Suprapubic skin (tissue), 4 donors: ENCODE measurements at regions not wholly inside any gene's neighbourhood (a gene's known extent, or its start where the extent isn't known, plus 50 kb on each side); places are given as distances from the start of the nearest gene placed in this dataset.

Experiments used
- DNase-seq, 2 donors: peaks; one replicate each; pipeline ENCODE4 v3.0.0-alpha.2; 2019; ENCODE audit warnings: low spot score in 2 of 2
- H3K27ac ChIP-seq: fragments of 200-600 bp; sonication (generic); one replicate; pipeline ENCODE4 v1.5.1; 2019
- H3K27me3 ChIP-seq: fragments of 200-600 bp; sonication (generic); one replicate; pipeline ENCODE4 v1.5.1; 2019
- H3K36me3 ChIP-seq: fragments of 200-600 bp; sonication (generic); one replicate; pipeline ENCODE4 v1.5.1; 2019
- H3K4me1 ChIP-seq: fragments of 200-600 bp; sonication (generic); one replicate; pipeline ENCODE4 v1.5.1; 2019
- H3K4me3 ChIP-seq: fragments of 200-600 bp; sonication (generic); one replicate; pipeline ENCODE4 v1.5.1; 2019; ENCODE audit warnings: mild to moderate bottlenecking
- H3K9me3 ChIP-seq: fragments of 200-600 bp; sonication (generic); one replicate; pipeline ENCODE4 v1.5.1; 2019
- CTCF ChIP-seq, 2 donors: fragments of 200-600 bp in 1 of 2; fragments of 450-650 bp in 1 of 2; sonication (generic) in 1 of 2; IDR thresholded peaks; one replicate each; pipeline ENCODE4 v1.5.1; 2016 to 2019; ENCODE audit warnings: antibody characterized with exemption in 2 of 2, mild to moderate bottlenecking in 1 of 2, moderate library complexity in 1 of 2
- EP300 ChIP-seq: sonication (generic); formaldehyde crosslinking; IDR thresholded peaks from one replicate; pipeline ENCODE4 v1.6.1; 2017; ENCODE audit warnings: antibody characterized with exemption
- POLR2A ChIP-seq, 2 donors: fragments of 450-650 bp; IDR thresholded peaks; one replicate each; pipeline ENCODE4 v1.6.1; 2017; ENCODE audit warnings: antibody characterized with exemption in 2 of 2, mild to moderate bottlenecking in 2 of 2, moderate library complexity in 2 of 2
- POLR2AphosphoS5 ChIP-seq, 3 donors: sonication (generic); formaldehyde crosslinking; IDR thresholded peaks; one replicate each; pipeline ENCODE4 v1.6.1; 2017; ENCODE audit warnings: antibody characterized with exemption in 3 of 3
- WGBS: methylation state at CpG from one replicate; pipeline ENCODE4 v1.1.5; 2018; 5-methylcytosine and 5-hydroxymethylcytosine counted together

- Histone ChIP-seq H3K27ac (no peak overlapping the region), H3K4me3 (no peak overlapping the region), H3K36me3 (no peaks in the 10 kb centered on the region), H3K27me3 (no peaks in the 10 kb centered on the region), H3K9me3 (no peaks in the 10 kb centered on the region), H3K4me1 (no peaks in the 10 kb centered on the region)
- peak in 1 of 2 donors; percentile 56 for DNase-seq
- WGBS = 93% methylated on average over 5 of the region's 5 CpGs
- TF ChIP-seq POLR2A (IDR thresholded peaks at IDR 0.05) (no peak), EP300 (no peak), POLR2AphosphoS5 (IDR thresholded peaks at IDR 0.05) (no peak), CTCF (IDR thresholded peaks at IDR 0.05) (no peak)
Observed at GRCh38 chr5:2898661-2899060, 147.2 kb upstream of the IRX2 start.

- no peaks in the 10 kb centered on the region for H3K9me3 ChIP-seq
- H3K27ac ChIP-seq = no peak overlapping the region
- H3K36me3 ChIP-seq = no peaks in the 10 kb centered on the region
- H3K4me1 ChIP-seq = no peaks in the 10 kb centered on the region
- no peak overlapping the region for H3K4me3 ChIP-seq
- no peak for TF ChIP-seq POLR2A (IDR thresholded peaks at IDR 0.05)
- no peak for TF ChIP-seq CTCF (IDR thresholded peaks at IDR 0.05)
- TF ChIP-seq POLR2AphosphoS5 (IDR thresholded peaks at IDR 0.05) = no peak
- TF ChIP-seq EP300 = no peak
- peak in 1 of 2 donors; percentile 71 for DNase-seq
- WGBS = 82% methylated on average over 15 of the region's 17 CpGs
- no peaks in the 10 kb centered on the region for H3K27me3 ChIP-seq
Observed at GRCh38 chr5:2897276-2897961, 145.9 kb upstream of the IRX2 start.

DNA sequence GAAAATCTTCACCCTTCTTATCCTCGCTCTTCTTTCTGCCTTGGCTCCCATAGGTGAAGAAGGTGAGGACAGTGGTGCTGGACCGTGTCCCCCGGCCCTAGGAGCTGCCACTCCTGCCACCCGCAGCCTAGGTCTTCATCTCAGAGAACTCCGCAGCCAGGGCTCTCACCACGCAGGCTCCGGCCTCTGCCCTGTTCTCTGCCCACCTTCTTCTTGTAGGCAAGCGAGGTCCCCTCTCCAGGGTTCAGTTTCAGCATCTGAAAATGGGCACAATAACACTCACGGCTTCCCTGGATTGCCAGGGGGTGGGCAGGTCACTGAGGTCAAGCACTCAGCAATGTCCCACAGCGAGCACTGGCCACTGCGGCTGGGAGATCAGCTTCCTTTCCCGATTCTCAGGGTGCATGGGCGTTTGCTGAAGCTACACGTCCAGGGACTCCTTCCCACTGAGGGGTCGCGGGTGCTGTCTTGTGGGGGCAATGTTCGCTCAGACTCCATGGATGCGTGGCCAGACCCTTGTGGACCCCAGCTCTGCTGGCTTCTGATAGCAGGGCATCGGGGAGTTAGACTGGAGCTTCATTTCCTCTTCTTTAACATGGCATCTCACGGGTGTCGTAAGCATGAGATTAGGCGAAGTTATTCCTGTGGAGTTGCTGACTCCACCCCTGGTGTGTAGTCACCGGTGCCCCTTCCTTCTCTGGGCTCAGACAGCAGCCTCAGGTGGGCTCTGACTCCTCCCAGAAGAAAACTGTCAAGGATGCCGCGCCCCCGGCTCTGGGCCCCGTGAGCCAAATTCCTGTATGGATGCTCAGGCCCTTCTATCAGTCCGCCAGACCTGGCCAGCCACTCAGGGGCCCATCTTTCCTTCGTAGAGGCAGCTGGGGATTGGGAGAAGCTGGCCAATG, 145.1 kb upstream of the IRX2 start:
- Histone ChIP-seq H3K4me1 (no peaks in the 10 kb centered on the region), H3K9me3 (no peaks in the 10 kb centered on the region), H3K4me3 (no peak overlapping the region), H3K27ac (no peak overlapping the region), H3K27me3 (no peaks in the 10 kb centered on the region), H3K36me3 (no peaks in the 10 kb centered on the region)
- TF ChIP-seq POLR2A (IDR thresholded peaks at IDR 0.05) (no peak), EP300 (no peak), CTCF (IDR thresholded peaks at IDR 0.05) (no peak), POLR2AphosphoS5 (IDR thresholded peaks at IDR 0.05) (no peak)
- DNase-seq = peak in 1 of 2 donors; percentile 76
- 85% methylated on average over 21 of the region's 29 CpGs for WGBS

- Histone ChIP-seq H3K4me3 (no peak overlapping the region), H3K4me1 (no peaks in the 10 kb centered on the region), H3K36me3 (no peaks in the 10 kb centered on the region), H3K9me3 (no peaks in the 10 kb centered on the region), H3K27me3 (no peaks in the 10 kb centered on the region), H3K27ac (no peak overlapping the region)
- peak in 1 of 2 donors; percentile 57 for DNase-seq
- 56% methylated on average over 2 of the region's 6 CpGs for whole genome bisulfite sequencing
- TF ChIP-seq CTCF (IDR thresholded peaks at IDR 0.05) = no peak
- no peak for TF ChIP-seq POLR2A (IDR thresholded peaks at IDR 0.05)
- TF ChIP-seq POLR2AphosphoS5 (IDR thresholded peaks at IDR 0.05) = no peak
- no peak for TF ChIP-seq EP300
Observed at GRCh38 chr5:2895876-2896275, 144.4 kb upstream of the IRX2 start.

- no peaks in the 10 kb centered on the region for H3K9me3 ChIP-seq
- H3K4me3 ChIP-seq = no peak overlapping the region
- H3K4me1 ChIP-seq = no peaks in the 10 kb centered on the region
- H3K27ac ChIP-seq = no peak overlapping the region
- 82% methylated on average over 9 of the region's 9 CpGs for WGBS
- no peaks in the 10 kb centered on the region for H3K36me3 ChIP-seq
- no peaks in the 10 kb centered on the region for H3K27me3 ChIP-seq
- peak in 1 of 2 donors; percentile 35 for DNase-seq
- TF ChIP-seq EP300 = no peak
- no peak for TF ChIP-seq POLR2A (IDR thresholded peaks at IDR 0.05)
- no peak for TF ChIP-seq CTCF (IDR thresholded peaks at IDR 0.05)
- no peak for TF ChIP-seq POLR2AphosphoS5 (IDR thresholded peaks at IDR 0.05)
Observed at GRCh38 chr5:2895196-2895595, 143.7 kb upstream of the IRX2 start.
